ENCODE measurements at regions not wholly inside any gene's neighbourhood (a gene's known extent, or its start where the extent isn't known, plus 50 kb on each side); places are given as distances from the start of the nearest gene placed in this dataset.
"Not testable (repeated sequence)": the region's sequence is repeated elsewhere in the genome, so short reads cannot be mapped to it uniquely, and the experiment has no call there.

DNA sequence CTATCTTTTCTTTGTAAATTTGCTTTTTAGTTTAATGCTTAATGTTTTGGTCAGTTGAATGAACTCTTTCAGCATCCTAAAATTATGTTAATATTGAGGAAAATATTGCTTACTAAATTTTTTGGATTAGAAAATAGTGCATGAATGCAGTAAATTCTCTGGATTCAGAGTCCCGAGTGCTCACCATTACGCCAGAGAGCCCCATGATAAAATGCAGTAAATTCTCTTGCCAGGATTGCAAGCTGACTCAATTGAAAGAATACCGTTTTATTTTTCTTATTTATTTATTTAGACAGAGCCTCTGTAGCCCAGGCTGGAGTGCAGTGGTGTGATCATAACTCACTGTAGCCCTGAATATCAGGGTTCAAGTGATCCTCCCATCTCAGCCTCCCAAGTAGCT is 60.9 kb upstream of the ENPEP start:
- no peak overlapping the region for H3K27ac ChIP-seq (ENCODE audit: low read depth in 1 of 2, low read length in 1 of 2)
- peaks cover 0 to 41% (median 0%) of the 10 kb centered on the region in 5 donors for H3K4me1 ChIP-seq (ENCODE audit: control insufficient read depth in 5 of 5, insufficient read depth in 5 of 5, low read length in 5 of 5)
- WGBS, 2 donors, result 78 to 86% methylated on average over 3 of the region's 3 CpGs
- TF ChIP-seq, protein P1, sequence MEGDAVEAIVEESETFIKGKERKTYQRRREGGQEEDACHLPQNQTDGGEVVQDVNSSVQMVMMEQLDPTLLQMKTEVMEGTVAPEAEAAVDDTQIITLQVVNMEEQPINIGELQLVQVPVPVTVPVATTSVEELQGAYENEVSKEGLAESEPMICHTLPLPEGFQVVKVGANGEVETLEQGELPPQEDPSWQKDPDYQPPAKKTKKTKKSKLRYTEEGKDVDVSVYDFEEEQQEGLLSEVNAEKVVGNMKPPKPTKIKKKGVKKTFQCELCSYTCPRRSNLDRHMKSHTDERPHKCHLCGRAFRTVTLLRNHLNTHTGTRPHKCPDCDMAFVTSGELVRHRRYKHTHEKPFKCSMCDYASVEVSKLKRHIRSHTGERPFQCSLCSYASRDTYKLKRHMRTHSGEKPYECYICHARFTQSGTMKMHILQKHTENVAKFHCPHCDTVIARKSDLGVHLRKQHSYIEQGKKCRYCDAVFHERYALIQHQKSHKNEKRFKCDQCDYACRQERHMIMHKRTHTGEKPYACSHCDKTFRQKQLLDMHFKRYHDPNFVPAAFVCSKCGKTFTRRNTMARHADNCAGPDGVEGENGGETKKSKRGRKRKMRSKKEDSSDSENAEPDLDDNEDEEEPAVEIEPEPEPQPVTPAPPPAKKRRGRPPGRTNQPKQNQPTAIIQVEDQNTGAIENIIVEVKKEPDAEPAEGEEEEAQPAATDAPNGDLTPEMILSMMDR (IDR thresholded peaks at IDR 0.05; ENCODE audit: control extremely low read depth, extremely low read depth), result no peak
- no peak overlapping the region for H3K9ac ChIP-seq (ENCODE audit: insufficient read depth in 1 of 2, low read length in 2 of 2)
- no peaks in the 10 kb centered on the region for H3K36me3 ChIP-seq (ENCODE audit: control insufficient read depth in 4 of 4, insufficient read depth in 4 of 4, low read length in 4 of 4)
- no peak overlapping the region for H3K4me3 ChIP-seq
- DNase-seq (peak in 2 of 3 donors; percentile 29 to 30), ATAC-seq (ENCODE audit: insufficient read depth, low FRiP score) (no peak)
- no peaks in the 10 kb centered on the region for H3K9me3 ChIP-seq (ENCODE audit: control insufficient read depth in 4 of 4, insufficient read depth in 3 of 4, low read length in 3 of 4)
- no peaks in the 10 kb centered on the region for H3K27me3 ChIP-seq (ENCODE audit: control insufficient read depth in 3 of 3, insufficient read depth in 3 of 3, low read length in 2 of 3)

DNA sequence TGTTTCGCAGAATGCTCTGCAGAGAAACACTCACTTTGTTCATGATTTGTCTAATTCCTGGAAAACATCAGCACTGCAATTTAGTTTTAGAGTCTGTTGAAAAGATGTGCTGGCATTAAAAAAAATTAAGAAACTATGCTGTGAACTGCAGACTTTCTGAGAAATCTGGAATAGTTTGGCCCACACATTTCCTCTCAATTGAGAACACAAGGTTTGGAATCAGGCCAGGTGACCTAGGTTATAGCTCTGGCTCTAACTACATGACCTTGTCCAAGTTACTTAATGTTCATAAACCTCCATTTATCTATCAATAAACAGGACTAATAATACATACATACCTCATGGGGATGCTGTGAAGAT is 61.4 kb upstream of the ENPEP start:
- H3K4me1 ChIP-seq (ENCODE audit: control insufficient read depth in 5 of 5, insufficient read depth in 5 of 5, low read length in 5 of 5), result peaks cover 0 to 41% (median 0%) of the 10 kb centered on the region in 5 donors
- H3K4me3 ChIP-seq, result no peak overlapping the region
- H3K9me3 ChIP-seq (ENCODE audit: control insufficient read depth in 4 of 4, insufficient read depth in 3 of 4, low read length in 3 of 4), result no peaks in the 10 kb centered on the region
- ATAC-seq (ENCODE audit: insufficient read depth, low FRiP score), result no peak
- TF ChIP-seq, protein P1 (IDR thresholded peaks at IDR 0.05; ENCODE audit: control extremely low read depth, extremely low read depth), result no peak
- H3K9ac ChIP-seq (ENCODE audit: insufficient read depth in 1 of 2, low read length in 2 of 2), result no peak overlapping the region
- WGBS, 2 donors, result 41 to 43% methylated on average over 1 of the region's 1 CpG
- no peaks in the 10 kb centered on the region for H3K36me3 ChIP-seq (ENCODE audit: control insufficient read depth in 4 of 4, insufficient read depth in 4 of 4, low read length in 4 of 4)
- H3K27me3 ChIP-seq (ENCODE audit: control insufficient read depth in 3 of 3, insufficient read depth in 3 of 3, low read length in 2 of 3), result no peaks in the 10 kb centered on the region
- no peak overlapping the region for H3K27ac ChIP-seq (ENCODE audit: low read depth in 1 of 2, low read length in 1 of 2)
- peak in 1 of 3 donors; percentile 49 for DNase-seq

DNA sequence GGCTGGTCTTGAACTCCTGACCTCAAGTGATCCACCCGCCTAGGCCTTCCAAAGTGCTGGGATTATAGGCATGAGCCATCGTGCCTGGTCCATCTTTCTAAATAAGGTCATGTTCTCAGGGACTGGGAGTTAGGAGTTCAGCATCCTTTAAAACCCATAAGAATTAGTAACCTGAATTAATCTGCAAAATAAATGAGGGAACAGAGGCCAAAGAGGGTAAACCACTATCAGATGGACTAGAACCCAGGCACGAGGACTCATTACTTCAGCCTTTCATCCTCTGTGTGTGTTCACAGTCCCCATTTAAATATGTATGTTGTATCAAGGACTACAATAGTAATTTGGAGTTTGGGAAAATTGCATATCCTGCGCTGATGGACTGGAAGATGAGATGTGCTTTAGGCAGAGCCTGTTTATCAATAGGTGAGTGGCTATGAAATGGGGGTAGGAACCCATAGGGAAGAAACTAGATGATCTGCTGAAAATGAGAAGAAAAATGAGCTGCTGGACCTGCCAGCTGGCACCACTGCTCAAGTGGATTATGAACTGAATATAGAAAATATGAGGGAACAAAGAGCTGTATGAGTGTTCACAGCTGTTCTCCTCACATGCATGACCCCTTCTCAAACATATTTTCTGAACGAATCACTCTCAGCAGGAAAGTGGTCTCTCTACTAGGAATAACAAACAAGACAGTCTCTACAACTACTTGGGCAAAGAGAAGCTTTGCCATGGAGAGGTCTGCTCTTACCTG is 62.0 kb upstream of the ENPEP start:
- not testable (repeated sequence) for H3K27ac ChIP-seq (ENCODE audit: low read depth in 1 of 2, low read length in 1 of 2); H3K9me3 ChIP-seq (ENCODE audit: control insufficient read depth in 4 of 4, insufficient read depth in 3 of 4, low read length in 3 of 4); H3K36me3 ChIP-seq (ENCODE audit: control insufficient read depth in 4 of 4, insufficient read depth in 4 of 4, low read length in 4 of 4); H3K27me3 ChIP-seq (ENCODE audit: control insufficient read depth in 3 of 3, insufficient read depth in 3 of 3, low read length in 2 of 3); H3K4me3 ChIP-seq; H3K9ac ChIP-seq (ENCODE audit: insufficient read depth in 1 of 2, low read length in 2 of 2); ATAC-seq (ENCODE audit: insufficient read depth, low FRiP score)
- peak; percentile 85 to 96 (median 93) for DNase-seq
- 59 to 78% methylated on average over 5 of the region's 5 CpGs for WGBS, 2 donors
- peaks cover 0 to 41% (median 0%) of the 10 kb centered on the region in 5 donors for H3K4me1 ChIP-seq (ENCODE audit: control insufficient read depth in 5 of 5, insufficient read depth in 5 of 5, low read length in 5 of 5)

DNA sequence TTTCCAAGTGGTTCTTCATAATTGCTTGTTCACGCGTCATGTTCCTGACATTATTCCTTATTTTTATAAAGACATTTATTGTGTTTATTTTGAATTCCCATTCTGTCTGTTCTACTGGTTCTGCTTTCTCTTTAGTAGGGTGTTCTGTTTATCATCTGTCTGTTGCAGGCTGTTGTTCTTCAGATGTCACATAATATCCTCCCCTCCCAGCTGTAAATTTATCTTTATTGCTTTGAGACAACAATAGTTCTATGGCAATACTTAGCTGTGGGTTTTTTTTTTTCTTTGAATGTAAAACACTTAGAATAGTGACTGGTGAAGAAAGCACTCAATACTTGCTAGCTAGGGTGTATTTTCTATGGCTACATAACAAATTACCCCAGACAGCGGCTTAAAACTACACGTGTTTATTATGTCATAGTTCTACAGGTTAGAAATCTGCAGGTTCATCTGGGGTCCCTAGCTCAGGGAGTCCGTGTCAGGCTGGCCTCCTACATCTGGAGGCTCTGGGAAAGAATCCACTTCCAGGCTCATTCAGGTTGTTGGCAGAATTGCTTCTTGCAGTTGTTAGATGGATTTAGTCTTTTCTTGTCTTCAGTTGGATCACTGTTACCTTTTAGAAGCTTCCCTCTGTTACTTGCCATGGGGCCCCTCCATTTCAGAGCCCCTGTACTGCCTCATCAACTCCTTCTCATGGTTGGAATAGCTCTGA is 63.4 kb upstream of the ENPEP start:
- Histone ChIP-seq H3K9ac (ENCODE audit: insufficient read depth in 1 of 2, low read length in 2 of 2) (no peak overlapping the region), H3K4me1 (ENCODE audit: control insufficient read depth in 5 of 5, insufficient read depth in 5 of 5, low read length in 5 of 5) (peaks cover 0 to 41% (median 0%) of the 10 kb centered on the region in 5 donors), H3K27me3 (ENCODE audit: control insufficient read depth in 3 of 3, insufficient read depth in 3 of 3, low read length in 2 of 3) (no peaks in the 10 kb centered on the region), H3K9me3 (ENCODE audit: control insufficient read depth in 4 of 4, insufficient read depth in 3 of 4, low read length in 3 of 4) (no peaks in the 10 kb centered on the region), H3K27ac (ENCODE audit: low read depth in 1 of 2, low read length in 1 of 2) (no peak overlapping the region), H3K36me3 (ENCODE audit: control insufficient read depth in 4 of 4, insufficient read depth in 4 of 4, low read length in 4 of 4) (no peaks in the 10 kb centered on the region), H3K4me3 (no peak overlapping the region)
- 66 to 77% methylated on average over 5 of the region's 5 CpGs for WGBS, 2 donors
- TF ChIP-seq, protein P1 (IDR thresholded peaks at IDR 0.05; ENCODE audit: control extremely low read depth, extremely low read depth), result no peak
- DNase-seq (peak; percentile 74 to 98 (median 98)), ATAC-seq (ENCODE audit: insufficient read depth, low FRiP score) (no peak)

Measured in lung (tissue), 11 donors.